ENCODE measurements at regions not wholly inside any gene's neighbourhood (a gene's known extent, or its start where the extent isn't known, plus 50 kb on each side); places are given as distances from the start of the nearest gene placed in this dataset.
A peak's percentile ranks its signal among the peaks of the same experiment; 100 is the strongest.

DNA sequence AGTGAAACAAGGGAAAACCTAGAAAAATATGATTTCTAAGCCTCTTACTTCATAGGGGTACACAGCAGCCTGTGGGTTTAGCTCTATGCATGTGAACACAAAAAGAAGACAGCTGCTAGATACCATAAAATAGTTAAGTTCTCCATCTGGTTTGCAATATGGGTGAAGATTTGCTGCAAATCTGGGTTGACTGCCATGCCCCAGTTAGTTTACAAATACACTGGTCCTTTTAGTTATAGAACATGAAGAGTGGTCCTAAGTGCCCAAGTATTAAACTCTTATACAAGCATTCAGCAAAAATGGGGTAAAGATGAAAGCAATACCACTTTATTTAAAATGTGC, 176.1 kb downstream of the AEBP2 start:
- peaks cover 8% of the 10 kb centered on the region for H3K4me1 Mint-ChIP-seq (ENCODE audit: low read depth)
- POLR2A ChIA-PET, result no interaction called here
- intact Hi-C loops (cut with DNase I, micrococcal nuclease), result no loop called here

DNA sequence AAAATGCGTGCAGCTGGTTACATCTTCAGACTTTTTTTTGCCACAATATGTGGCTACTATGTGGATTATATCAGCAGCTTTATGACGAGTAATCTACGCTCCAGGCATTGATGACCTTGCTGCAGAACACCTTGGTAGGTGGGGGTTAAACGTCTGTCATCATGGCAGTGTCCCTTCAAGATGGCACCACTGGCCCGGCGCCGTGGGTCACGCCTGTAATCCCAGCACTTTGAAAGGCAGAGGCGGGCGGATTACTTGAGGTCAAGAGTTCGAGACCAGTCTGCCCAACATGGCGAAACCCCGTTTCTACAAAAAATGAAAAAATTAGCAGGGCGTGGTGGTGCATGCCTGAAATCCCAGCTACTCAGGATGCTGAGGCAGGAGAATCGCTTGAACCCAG, 177.5 kb downstream of the AEBP2 start:
- H3K27ac Mint-ChIP-seq, result no peak overlapping the region
- H3K9me3 Mint-ChIP-seq, result peaks cover 1% of the 10 kb centered on the region
- DNase-seq (no peak), ATAC-seq (ENCODE audit: poor library complexity) (no peak)
- Histone ChIP-seq H3K4me3 (ENCODE audit: low read length) (no peak overlapping the region), H3K27ac (ENCODE audit: low read depth in 1 of 2, low read length in 2 of 2) (no peak overlapping the region), H3K9me3 (ENCODE audit: control insufficient read depth in 1 of 2, insufficient read depth in 1 of 2, low read length in 2 of 2) (peaks cover 0 to 11% of the 10 kb centered on the region in 2 experiments), H3K27me3 (ENCODE audit: control insufficient read depth in 1 of 2, insufficient read depth in 2 of 2, low read length in 2 of 2) (no peaks in the 10 kb centered on the region), H3K36me3 (ENCODE audit: insufficient read depth, low read length) (no peaks in the 10 kb centered on the region), H3K4me1 (ENCODE audit: insufficient read depth, low read length) (no peaks in the 10 kb centered on the region)
- ChIA-PET CTCF (no interaction called here), POLR2A (no interaction called here)
- H3K4me3 Mint-ChIP-seq, result no peak overlapping the region
- H3K4me1 Mint-ChIP-seq (ENCODE audit: low read depth), result peaks cover 8% of the 10 kb centered on the region
- TF ChIP-seq, protein P1, sequence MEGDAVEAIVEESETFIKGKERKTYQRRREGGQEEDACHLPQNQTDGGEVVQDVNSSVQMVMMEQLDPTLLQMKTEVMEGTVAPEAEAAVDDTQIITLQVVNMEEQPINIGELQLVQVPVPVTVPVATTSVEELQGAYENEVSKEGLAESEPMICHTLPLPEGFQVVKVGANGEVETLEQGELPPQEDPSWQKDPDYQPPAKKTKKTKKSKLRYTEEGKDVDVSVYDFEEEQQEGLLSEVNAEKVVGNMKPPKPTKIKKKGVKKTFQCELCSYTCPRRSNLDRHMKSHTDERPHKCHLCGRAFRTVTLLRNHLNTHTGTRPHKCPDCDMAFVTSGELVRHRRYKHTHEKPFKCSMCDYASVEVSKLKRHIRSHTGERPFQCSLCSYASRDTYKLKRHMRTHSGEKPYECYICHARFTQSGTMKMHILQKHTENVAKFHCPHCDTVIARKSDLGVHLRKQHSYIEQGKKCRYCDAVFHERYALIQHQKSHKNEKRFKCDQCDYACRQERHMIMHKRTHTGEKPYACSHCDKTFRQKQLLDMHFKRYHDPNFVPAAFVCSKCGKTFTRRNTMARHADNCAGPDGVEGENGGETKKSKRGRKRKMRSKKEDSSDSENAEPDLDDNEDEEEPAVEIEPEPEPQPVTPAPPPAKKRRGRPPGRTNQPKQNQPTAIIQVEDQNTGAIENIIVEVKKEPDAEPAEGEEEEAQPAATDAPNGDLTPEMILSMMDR (IDR thresholded peaks at IDR 0.05), result no peak
- no peaks in the 10 kb centered on the region for H3K27me3 Mint-ChIP-seq
- intact Hi-C loops (cut with DNase I, micrococcal nuclease), result no loop called here
- peaks cover 9% of the 10 kb centered on the region for H3K36me3 Mint-ChIP-seq (ENCODE audit: low read depth)

More for the DNA sequence above, 176.1 kb downstream of the AEBP2 start:
- H3K9me3 Mint-ChIP-seq, result peaks cover 7% of the 10 kb centered on the region
- H3K27me3 Mint-ChIP-seq, result no peaks in the 10 kb centered on the region
- no peak overlapping the region for H3K27ac Mint-ChIP-seq
- Histone ChIP-seq H3K27me3 (ENCODE audit: control insufficient read depth in 1 of 2, insufficient read depth in 2 of 2, low read length in 2 of 2) (no peaks in the 10 kb centered on the region), H3K27ac (ENCODE audit: low read depth in 1 of 2, low read length in 2 of 2) (no peak overlapping the region), H3K36me3 (ENCODE audit: insufficient read depth, low read length) (no peaks in the 10 kb centered on the region), H3K9me3 (ENCODE audit: control insufficient read depth in 1 of 2, insufficient read depth in 1 of 2, low read length in 2 of 2) (peaks cover 0 to 11% of the 10 kb centered on the region in 2 experiments), H3K4me3 (ENCODE audit: low read length) (no peak overlapping the region), H3K4me1 (ENCODE audit: insufficient read depth, low read length) (no peaks in the 10 kb centered on the region)
- H3K4me3 Mint-ChIP-seq, result no peak overlapping the region
- ATAC-seq (ENCODE audit: poor library complexity) (no peak), DNase-seq (no peak)
- TF ChIP-seq, protein P1 (IDR thresholded peaks at IDR 0.05), result no peak
- peaks cover 15% of the 10 kb centered on the region for H3K36me3 Mint-ChIP-seq (ENCODE audit: low read depth)
- CTCF ChIA-PET, result no interaction called here

DNA sequence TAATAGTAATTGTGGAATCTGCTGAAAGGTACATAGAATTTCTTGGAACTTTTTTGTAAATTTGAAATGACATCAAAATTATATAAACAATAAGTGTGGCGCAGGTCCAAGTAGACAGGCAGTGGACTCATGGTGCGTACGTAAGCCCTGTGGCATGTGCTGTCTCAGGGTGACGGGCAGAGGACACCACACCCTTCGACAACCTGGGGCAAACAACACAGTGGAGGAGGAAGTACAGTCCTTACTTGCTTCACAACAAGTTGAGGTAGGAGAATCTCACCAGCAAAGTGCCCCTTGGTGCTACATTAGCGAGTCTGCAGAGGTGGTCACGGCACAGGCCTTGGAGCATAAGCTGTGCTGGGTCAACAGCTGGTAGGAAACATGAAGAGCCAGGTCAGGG, 180.9 kb downstream of the AEBP2 start:
- H3K4me3 ChIP-seq (ENCODE audit: low read length), result no peak overlapping the region
- CTCF ChIA-PET, result no interaction called here
- ATAC-seq (ENCODE audit: poor library complexity) (no peak), DNase-seq (peak in 1 of 14 experiments; percentile 3)
- POLR2A ChIA-PET, result no interaction called here
- H3K4me1 ChIP-seq (ENCODE audit: insufficient read depth, low read length), result no peaks in the 10 kb centered on the region
- no peaks in the 10 kb centered on the region for H3K9me3 Mint-ChIP-seq
- intact Hi-C loops (cut with DNase I, micrococcal nuclease), result no loop called here
- TF ChIP-seq, protein P1 (IDR thresholded peaks at IDR 0.05), result no peak
- H3K27me3 Mint-ChIP-seq, result no peaks in the 10 kb centered on the region
- peaks cover 0 to 6% of the 10 kb centered on the region in 2 experiments for H3K9me3 ChIP-seq (ENCODE audit: control insufficient read depth in 1 of 2, insufficient read depth in 1 of 2, low read length in 2 of 2)
- H3K4me3 Mint-ChIP-seq, result no peak overlapping the region
- H3K36me3 Mint-ChIP-seq (ENCODE audit: low read depth), result no peaks in the 10 kb centered on the region
- peaks cover 8% of the 10 kb centered on the region for H3K4me1 Mint-ChIP-seq (ENCODE audit: low read depth)
- H3K36me3 ChIP-seq (ENCODE audit: insufficient read depth, low read length), result no peaks in the 10 kb centered on the region
- H3K27ac ChIP-seq (ENCODE audit: low read depth in 1 of 2, low read length in 2 of 2), result no peak overlapping the region
- H3K27me3 ChIP-seq (ENCODE audit: control insufficient read depth in 1 of 2, insufficient read depth in 2 of 2, low read length in 2 of 2), result no peaks in the 10 kb centered on the region
- no peak overlapping the region for H3K27ac Mint-ChIP-seq

All from CD4-positive, alpha-beta T cell (primary cell).